Thymus (tissue), 11 donors: ENCODE measurements at regions not wholly inside any gene's neighbourhood (a gene's known extent, or its start where the extent isn't known, plus 50 kb on each side); places are given as distances from the start of the nearest gene placed in this dataset.
"Not testable (repeated sequence)": the region's sequence is repeated elsewhere in the genome, so short reads cannot be mapped to it uniquely, and the experiment has no call there.

Experiments
- DNase-seq, 9 donors: peaks; one replicate each; pipeline ENCODE4 v3.0.0-alpha.2; 2013; ENCODE audit warnings: low spot score in 9 of 9, low read depth in 6 of 9, missing footprints in 1 of 9
- H3K27ac ChIP-seq, 2 donors: one replicate each; pipeline ENCODE4 v1.5.1; 2013; ENCODE audit warnings: control low read depth in 1 of 2, low read depth in 1 of 2, low read length in 1 of 2, mild to moderate bottlenecking in 1 of 2, moderate library complexity in 1 of 2
- H3K27me3 ChIP-seq, 2 donors: one replicate each; pipeline ENCODE4 v1.5.1; 2013; ENCODE audit warnings: low read length in 1 of 2; ENCODE audit not compliant: control insufficient read depth in 2 of 2, insufficient read depth in 1 of 2
- H3K36me3 ChIP-seq, 2 donors: one replicate each; pipeline ENCODE4 v1.5.1; 2013; ENCODE audit warnings: low read length in 1 of 2, mild to moderate bottlenecking in 1 of 2, moderate library complexity in 1 of 2; ENCODE audit not compliant: control insufficient read depth in 2 of 2, insufficient read depth in 2 of 2
- H3K4me1 ChIP-seq, 2 donors: one replicate each; pipeline ENCODE4 v1.5.1; 2013; ENCODE audit warnings: low read length in 2 of 2; ENCODE audit not compliant: control insufficient read depth in 2 of 2, insufficient read depth in 2 of 2
- H3K4me3 ChIP-seq, 2 donors: one replicate each; pipeline ENCODE4 v1.5.1; 2013; ENCODE audit warnings: low read length in 2 of 2, control low read depth in 1 of 2, mild to moderate bottlenecking in 1 of 2
- H3K9me3 ChIP-seq, 2 donors: one replicate each; pipeline ENCODE4 v1.5.1; 2013; ENCODE audit warnings: low read length in 1 of 2, mild to moderate bottlenecking in 1 of 2; ENCODE audit not compliant: control insufficient read depth in 2 of 2, insufficient read depth in 1 of 2
- WGBS: extraction: QIAGEN DNeasy Blood & Tissue Kit; methylation state at CpG from one replicate; pipeline ENCODE4 v1.1.7; 2013; 5-methylcytosine and 5-hydroxymethylcytosine counted together
- donor health status: healthy.

DNA sequence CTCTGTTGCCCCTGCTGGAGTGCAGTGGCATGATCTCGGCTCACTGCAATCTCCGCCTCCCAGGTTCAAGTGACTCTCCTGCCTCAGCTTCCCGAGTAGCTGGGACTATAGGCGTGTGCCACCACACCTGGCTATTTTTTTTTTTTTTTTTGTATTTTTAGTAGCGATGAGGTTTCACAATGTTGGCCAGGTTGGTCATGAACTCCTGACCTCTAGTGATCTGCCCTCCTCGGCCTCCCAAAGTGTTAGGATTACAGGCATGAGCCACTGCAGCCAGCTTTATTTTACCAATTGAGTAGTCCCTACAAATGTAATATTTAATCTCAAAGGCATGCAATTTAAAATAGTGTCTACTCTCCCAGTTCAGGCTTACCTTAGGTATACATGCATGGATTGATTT lies 1487.2 kb upstream of the WWC1 start:
- H3K9me3 ChIP-seq, H3K4me3 ChIP-seq, H3K27me3 ChIP-seq, H3K36me3 ChIP-seq, DNase-seq, H3K4me1 ChIP-seq, H3K27ac ChIP-seq: not testable (repeated sequence)
- WGBS = 92% methylated on average over 6 of the region's 6 CpGs

DNA sequence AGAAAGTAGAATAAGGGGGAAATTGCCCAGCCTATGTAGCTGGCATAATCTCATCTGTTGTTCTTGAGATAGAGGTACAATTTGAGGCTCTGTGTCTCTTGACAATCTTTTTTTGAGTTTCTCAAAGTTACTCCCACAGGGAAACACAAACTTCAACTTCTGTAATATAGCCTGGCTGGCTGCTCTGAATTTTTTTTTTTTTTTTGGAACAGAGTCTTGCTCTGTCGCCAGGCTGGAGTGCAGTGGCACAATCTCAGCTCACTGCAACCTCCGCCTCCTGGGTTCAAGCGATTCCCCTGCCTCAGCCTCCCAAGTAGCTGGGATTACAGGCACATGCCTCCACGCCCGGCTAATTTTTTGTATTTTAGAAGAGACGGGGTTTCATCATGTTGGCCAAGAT lies 1486.8 kb upstream of the WWC1 start:
- H3K4me1 ChIP-seq, H3K27ac ChIP-seq, H3K36me3 ChIP-seq, DNase-seq, H3K9me3 ChIP-seq, H3K27me3 ChIP-seq, H3K4me3 ChIP-seq: not testable (repeated sequence)
- WGBS = 92% methylated on average over 6 of the region's 6 CpGs

DNA sequence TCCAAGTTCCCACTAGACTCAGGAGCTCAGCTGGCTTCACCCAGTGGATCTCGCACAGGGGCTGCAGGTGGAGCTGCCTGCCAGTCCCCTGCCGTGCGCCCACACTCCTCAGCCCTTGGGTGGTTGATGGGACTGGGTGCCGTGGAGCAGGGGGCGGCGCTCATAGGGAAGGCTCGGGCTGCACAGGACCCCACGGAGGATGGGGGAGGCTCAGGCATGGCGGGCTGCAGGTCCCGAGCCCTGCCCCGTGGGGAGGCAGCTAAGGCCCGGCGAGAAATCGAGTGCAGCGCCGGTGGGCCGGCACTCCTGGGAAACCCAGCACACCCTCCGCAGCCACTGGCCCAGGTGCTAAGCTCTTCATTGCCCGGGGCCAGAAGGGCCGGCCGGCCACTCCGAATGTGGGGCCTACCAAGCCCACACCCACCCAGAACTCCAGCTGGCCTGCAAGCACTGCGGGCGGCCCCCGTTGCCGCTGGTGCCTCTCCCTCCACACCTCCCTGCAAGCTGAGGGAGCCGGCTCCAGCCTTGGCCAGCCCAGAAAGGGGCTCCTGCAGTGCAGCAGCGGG lies 1481.3 kb upstream of the WWC1 start:
- 95% methylated on average over 28 of the region's 28 CpGs for WGBS
- H3K36me3 ChIP-seq = not testable (repeated sequence)

DNA sequence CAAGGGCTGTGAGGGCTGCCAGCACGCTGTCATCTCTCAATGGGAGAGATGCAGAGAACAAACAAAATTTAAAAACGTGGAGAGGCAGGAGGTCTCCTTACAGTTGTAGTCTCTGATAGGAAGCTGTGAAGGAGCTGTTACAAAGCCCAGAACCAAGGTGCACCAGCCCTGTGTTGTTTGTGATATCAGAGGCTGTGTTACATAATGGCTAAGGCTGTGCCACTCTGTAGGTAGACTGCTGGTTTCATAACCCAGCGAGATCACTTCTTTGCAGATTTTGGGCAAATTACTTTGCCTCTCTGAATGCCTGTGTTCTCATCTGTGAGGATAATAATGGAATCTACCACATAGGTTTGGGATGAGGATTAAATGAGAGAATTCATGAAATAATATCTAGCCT lies 1480.7 kb upstream of the WWC1 start:
- H3K4me1 ChIP-seq = no peaks in the 10 kb centered on the region
- no peak overlapping the region for H3K4me3 ChIP-seq
- WGBS = 97% methylated on average over 3 of the region's 3 CpGs
- DNase-seq = no peak
- peaks cover 1 to 21% of the 10 kb centered on the region in 2 donors for H3K9me3 ChIP-seq
- no peaks in the 10 kb centered on the region for H3K27me3 ChIP-seq
- no peak overlapping the region for H3K27ac ChIP-seq
- H3K36me3 ChIP-seq = no peaks in the 10 kb centered on the region

More for the DNA sequence above, 1481.3 kb upstream of the WWC1 start:
- H3K4me1 ChIP-seq, H3K27me3 ChIP-seq, H3K27ac ChIP-seq, H3K4me3 ChIP-seq, DNase-seq: not testable (repeated sequence)
- peaks cover 1 to 17% of the 10 kb centered on the region in 2 donors for H3K9me3 ChIP-seq

DNA sequence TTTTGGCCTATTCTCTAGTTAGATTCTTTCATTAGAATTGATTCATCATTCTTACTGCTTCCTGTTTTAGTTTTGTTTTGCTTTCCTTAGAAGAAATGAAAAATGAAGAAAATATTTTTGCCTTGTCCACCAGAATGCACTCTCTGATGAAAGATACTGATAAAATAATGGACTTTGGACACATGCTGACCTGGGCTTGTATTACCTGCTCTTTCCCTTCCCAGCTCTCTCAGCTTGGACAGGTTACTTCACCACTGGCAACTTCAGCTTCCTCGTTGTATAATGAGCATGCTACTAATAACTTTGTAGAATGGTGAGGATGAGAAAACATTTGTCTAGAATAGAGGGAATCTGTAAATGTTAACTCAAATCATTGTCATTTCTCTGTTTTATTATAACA lies 1468.1 kb upstream of the WWC1 start:
- Histone ChIP-seq H3K4me3 (no peak overlapping the region), H3K27me3 (no peaks in the 10 kb centered on the region), H3K27ac (no peak overlapping the region), H3K4me1 (no peaks in the 10 kb centered on the region), H3K9me3 (no peaks in the 10 kb centered on the region), H3K36me3 (no peaks in the 10 kb centered on the region)
- DNase-seq = no peak
- 88% methylated on average over 1 of the region's 1 CpG for WGBS

GRCh38 chr5:166834246-166834645 lies 1457.2 kb upstream of the WWC1 start:
- Histone ChIP-seq H3K4me1 (no peaks in the 10 kb centered on the region), H3K27me3 (no peaks in the 10 kb centered on the region), H3K4me3 (no peak overlapping the region), H3K9me3 (no peaks in the 10 kb centered on the region), H3K36me3 (no peaks in the 10 kb centered on the region), H3K27ac (no peak overlapping the region)
- DNase-seq = no peak
- WGBS = 96% methylated on average over 2 of the region's 2 CpGs

DNA sequence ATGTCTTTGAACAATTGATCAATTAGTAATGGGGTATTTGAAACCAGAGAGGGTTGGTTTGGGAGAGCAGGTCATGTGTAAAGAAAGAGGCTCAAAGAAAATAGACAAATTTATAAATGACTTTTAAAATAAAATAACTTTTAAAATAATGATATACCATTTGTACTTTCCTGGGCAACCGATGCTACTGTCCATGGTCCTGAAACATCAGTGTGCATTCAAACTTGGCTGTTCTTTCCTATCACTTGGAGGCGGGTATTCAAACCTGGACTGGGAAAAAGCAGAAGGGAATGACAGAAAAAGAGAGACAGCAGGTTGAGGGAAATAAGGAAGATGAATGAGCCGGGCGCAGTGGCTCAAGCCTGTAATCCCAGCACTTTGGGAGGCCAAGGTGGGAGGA lies 1446.4 kb upstream of the WWC1 start:
- no peak overlapping the region for H3K4me3 ChIP-seq
- no peak overlapping the region for H3K27ac ChIP-seq
- DNase-seq = no peak
- H3K27me3 ChIP-seq = no peaks in the 10 kb centered on the region
- 92% methylated on average over 4 of the region's 4 CpGs for WGBS
- no peaks in the 10 kb centered on the region for H3K4me1 ChIP-seq
- H3K36me3 ChIP-seq = no peaks in the 10 kb centered on the region
- H3K9me3 ChIP-seq = peaks cover 0 to 2% of the 10 kb centered on the region in 2 donors

DNA sequence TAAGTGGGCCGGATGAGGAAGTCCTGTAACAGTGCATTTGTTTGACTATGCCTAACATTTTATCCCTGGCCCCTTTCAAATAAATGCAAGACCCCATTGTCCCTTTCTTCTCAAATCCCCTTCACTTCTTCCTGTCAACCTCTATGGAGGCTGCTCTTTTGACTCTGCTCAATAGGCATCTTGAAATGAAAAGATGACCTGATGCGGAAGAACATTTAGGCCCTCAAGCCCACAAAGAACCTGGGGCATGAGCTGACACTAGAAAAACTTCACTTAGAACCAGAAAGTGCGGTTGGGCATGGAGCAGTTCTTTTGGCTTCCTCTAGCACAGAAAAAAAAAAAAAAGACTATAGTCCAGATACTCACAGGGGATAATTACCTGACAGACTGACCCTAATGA lies 1434.7 kb upstream of the WWC1 start:
- H3K27ac ChIP-seq = no peak overlapping the region
- H3K36me3 ChIP-seq = no peaks in the 10 kb centered on the region
- no peak overlapping the region for H3K4me3 ChIP-seq
- no peaks in the 10 kb centered on the region for H3K27me3 ChIP-seq
- H3K4me1 ChIP-seq = no peaks in the 10 kb centered on the region
- 95% methylated on average over 3 of the region's 3 CpGs for WGBS
- H3K9me3 ChIP-seq = peaks cover 1 to 4% of the 10 kb centered on the region in 2 donors
- DNase-seq = no peak

GRCh38 chr5:166860426-166860825 lies 1431.0 kb upstream of the WWC1 start:
- no peak overlapping the region for H3K4me3 ChIP-seq
- no peak for DNase-seq
- no peaks in the 10 kb centered on the region for H3K27me3 ChIP-seq
- peaks cover 0 to 1% of the 10 kb centered on the region in 2 donors for H3K9me3 ChIP-seq
- H3K27ac ChIP-seq = no peak overlapping the region
- no peaks in the 10 kb centered on the region for H3K36me3 ChIP-seq
- no peaks in the 10 kb centered on the region for H3K4me1 ChIP-seq
- 18% methylated on average over 5 of the region's 5 CpGs for WGBS

- peaks cover 0 to 1% of the 10 kb centered on the region in 2 donors for H3K9me3 ChIP-seq
- no peaks in the 10 kb centered on the region for H3K27me3 ChIP-seq
- H3K4me3 ChIP-seq = no peak overlapping the region
- DNase-seq = no peak
- no peaks in the 10 kb centered on the region for H3K36me3 ChIP-seq
- WGBS = 77% methylated on average over 5 of the region's 5 CpGs
- H3K4me1 ChIP-seq = no peaks in the 10 kb centered on the region
- no peak overlapping the region for H3K27ac ChIP-seq
Observed at GRCh38 chr5:166862581-166862980, 1428.9 kb upstream of the WWC1 start.
